ENCODE measurements at regions not wholly inside any gene's neighbourhood (a gene's known extent, or its start where the extent isn't known, plus 50 kb on each side); places are given as distances from the start of the nearest gene placed in this dataset.

DNA sequence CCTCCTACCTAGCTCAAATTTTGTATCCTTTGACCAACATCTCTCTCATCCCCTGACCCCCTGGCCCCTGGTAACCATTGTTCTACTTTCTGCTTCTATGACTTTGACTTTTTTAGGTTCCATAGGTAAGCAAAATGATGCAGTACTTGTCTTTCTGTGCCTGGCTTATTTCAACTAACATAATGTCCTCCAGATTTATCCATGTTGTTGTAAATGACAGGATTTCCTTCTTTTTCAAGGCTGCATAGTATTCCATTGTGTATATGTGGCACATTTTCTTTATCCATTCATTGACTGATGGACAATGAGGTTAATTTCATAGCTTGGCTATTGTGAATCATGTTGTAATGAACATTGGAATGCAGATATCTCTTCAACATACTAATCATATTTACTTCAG, 170.1 kb downstream of the DPY19L2 start:
- no peak overlapping the region for H3K9ac ChIP-seq (replicated peaks; ENCODE audit: extremely low read depth, insufficient read depth, low read length)
- no peaks in the 10 kb centered on the region for H3K9me1 ChIP-seq (replicated peaks; ENCODE audit: control insufficient read depth, extremely low read depth, insufficient read depth, low read length)
- H2AFZ ChIP-seq (ENCODE audit: low read depth, low read length) = no peak overlapping the region
- CTCF ChIA-PET = no interaction called here
- dilution Hi-C loops (cut with MboI; ENCODE audit: extremely low pct_ligation_motif_present, low sequenced_read_pairs) = no loop called here
- no TSS peak for BruUV-seq (replicated peaks)
- no peaks in the 10 kb centered on the region for H3K4me1 ChIP-seq (ENCODE audit: control insufficient read depth, extremely low read depth, insufficient read depth, low read length)
- intact Hi-C loops (cut with micrococcal nuclease) = no loop called here
- H3K27ac ChIP-seq (ENCODE audit: insufficient read depth, low read depth, low read length) = no peak overlapping the region
- POLR2A ChIA-PET = no interaction called here
- FAIRE-seq (no peak), DNase-seq (ENCODE audit: low read depth, low spot score) (no peak)
- H3K27me3 ChIP-seq (ENCODE audit: control insufficient read depth in 2 of 2, insufficient read depth in 2 of 2, low read length in 2 of 2) = no peaks in the 10 kb centered on the region
- H3K79me2 ChIP-seq (ENCODE audit: control insufficient read depth, insufficient read depth, low read length) = no peaks in the 10 kb centered on the region
- no peaks in the 10 kb centered on the region for H3K9me3 ChIP-seq (replicated peaks; ENCODE audit: control insufficient read depth, insufficient read depth, low read length)
- H3K4me3 ChIP-seq (replicated peaks in 1 of 3; ENCODE audit: insufficient read depth in 1 of 3, low read depth in 1 of 3, low read length in 3 of 3) = no peak overlapping the region
- no peaks in the 10 kb centered on the region for H3K36me3 ChIP-seq (ENCODE audit: control insufficient read depth in 2 of 2, extremely low read depth in 1 of 2, insufficient read depth in 2 of 2, low read length in 2 of 2)
- H4K20me1 ChIP-seq (replicated peaks; ENCODE audit: control insufficient read depth, extremely low read depth, insufficient read depth, low read length) = no peaks in the 10 kb centered on the region
- no peak overlapping the region for H3K4me2 ChIP-seq (ENCODE audit: insufficient read depth, low read length)
- TF ChIP-seq EZH2 (IDR thresholded peaks at IDR 0.05; ENCODE audit: borderline replicate concordance, low read depth, low read length, severe bottlenecking) (no peak), POLR2A (IDR thresholded peaks at IDR 0.05; ENCODE audit: low read depth, low read length) (no peak), GATA2 (IDR thresholded peaks at IDR 0.05; ENCODE audit: insufficient read depth, insufficient read length, low read depth, low read length) (no peak), JUN (IDR thresholded peaks at IDR 0.05; ENCODE audit: borderline replicate concordance, insufficient read depth, insufficient read length, low read depth) (no peak), FOS (IDR thresholded peaks at IDR 0.05; ENCODE audit: borderline replicate concordance, insufficient read depth, low read length) (no peak), POLR2AphosphoS5 (IDR thresholded peaks at IDR 0.05; ENCODE audit: insufficient read depth, low read depth, low read length) (no peak), MYC (IDR thresholded peaks at IDR 0.05; ENCODE audit: low read depth, low read length) (no peak)
- TF ChIP-seq, protein P1, sequence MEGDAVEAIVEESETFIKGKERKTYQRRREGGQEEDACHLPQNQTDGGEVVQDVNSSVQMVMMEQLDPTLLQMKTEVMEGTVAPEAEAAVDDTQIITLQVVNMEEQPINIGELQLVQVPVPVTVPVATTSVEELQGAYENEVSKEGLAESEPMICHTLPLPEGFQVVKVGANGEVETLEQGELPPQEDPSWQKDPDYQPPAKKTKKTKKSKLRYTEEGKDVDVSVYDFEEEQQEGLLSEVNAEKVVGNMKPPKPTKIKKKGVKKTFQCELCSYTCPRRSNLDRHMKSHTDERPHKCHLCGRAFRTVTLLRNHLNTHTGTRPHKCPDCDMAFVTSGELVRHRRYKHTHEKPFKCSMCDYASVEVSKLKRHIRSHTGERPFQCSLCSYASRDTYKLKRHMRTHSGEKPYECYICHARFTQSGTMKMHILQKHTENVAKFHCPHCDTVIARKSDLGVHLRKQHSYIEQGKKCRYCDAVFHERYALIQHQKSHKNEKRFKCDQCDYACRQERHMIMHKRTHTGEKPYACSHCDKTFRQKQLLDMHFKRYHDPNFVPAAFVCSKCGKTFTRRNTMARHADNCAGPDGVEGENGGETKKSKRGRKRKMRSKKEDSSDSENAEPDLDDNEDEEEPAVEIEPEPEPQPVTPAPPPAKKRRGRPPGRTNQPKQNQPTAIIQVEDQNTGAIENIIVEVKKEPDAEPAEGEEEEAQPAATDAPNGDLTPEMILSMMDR (IDR thresholded peaks at IDR 0.05; ENCODE audit: extremely low read depth in 1 of 2, insufficient read depth in 1 of 2, low read depth in 1 of 2, low read length in 2 of 2) = no peak

Measured in endothelial cell of umbilical vein (primary cell).